Mesenchymal stem cell (in vitro differentiated cells and primary cell): ENCODE measurements at regions not wholly inside any gene's neighbourhood (a gene's known extent, or its start where the extent isn't known, plus 50 kb on each side); places are given as distances from the start of the nearest gene placed in this dataset.

Experiments
- DNase-seq: peaks from one replicate; pipeline ENCODE4 v3.0.0-alpha.2; 2013
- H2AFZ ChIP-seq: one replicate; pipeline ENCODE4 v1.6.1; 2013; ENCODE audit warnings: low read depth, mild to moderate bottlenecking, control low read depth, inconsistent platforms, low read length, moderate library complexity
- H2AK5ac ChIP-seq: 2 replicates; pipeline ENCODE4 v1.6.1; 2013; ENCODE audit warnings: low read length, moderate library complexity, mild to moderate bottlenecking, inconsistent platforms; ENCODE audit not compliant: severe bottlenecking
- H2BK120ac ChIP-seq: one replicate; pipeline ENCODE4 v1.6.1; 2013; ENCODE audit warnings: low read depth, mild to moderate bottlenecking, inconsistent platforms, low read length, moderate library complexity
- H2BK12ac ChIP-seq, 2 experiments: one replicate each; pipeline ENCODE4 v1.6.1; 2013; ENCODE audit warnings: inconsistent platforms in 2 of 2, low read length in 2 of 2, mild to moderate bottlenecking in 2 of 2, moderate library complexity in 2 of 2, control low read depth in 1 of 2
- H2BK15ac ChIP-seq: one replicate; pipeline ENCODE4 v1.6.1; 2013; ENCODE audit warnings: mild to moderate bottlenecking, low read depth, inconsistent platforms; ENCODE audit not compliant: poor library complexity, severe bottlenecking
- H2BK5ac ChIP-seq: 2 replicates; pipeline ENCODE4 v1.6.1; 2013; ENCODE audit warnings: low read depth, mild to moderate bottlenecking, low read length, control low read depth, inconsistent platforms; ENCODE audit not compliant: poor library complexity, severe bottlenecking
- H3K14ac ChIP-seq, 2 experiments: one replicate each; pipeline ENCODE4 v1.6.1; 2013; ENCODE audit warnings: inconsistent platforms in 2 of 2, low read length in 2 of 2, control low read depth in 1 of 2, mild to moderate bottlenecking in 1 of 2, moderate library complexity in 1 of 2
- H3K18ac ChIP-seq, 2 experiments: one replicate each; pipeline ENCODE4 v1.6.1; 2013; ENCODE audit warnings: inconsistent platforms in 2 of 2, low read length in 2 of 2, control low read depth in 1 of 2, low read depth in 1 of 2, mild to moderate bottlenecking in 1 of 2
- H3K23ac ChIP-seq, 2 experiments: one replicate each; pipeline ENCODE4 v1.6.1; 2013; ENCODE audit warnings: inconsistent platforms in 2 of 2, low read length in 2 of 2, mild to moderate bottlenecking in 2 of 2, moderate library complexity in 2 of 2, control low read depth in 1 of 2
- H3K27ac ChIP-seq: 2 replicates; pipeline ENCODE4 v1.5.1; 2013; ENCODE audit warnings: mild to moderate bottlenecking, moderate library complexity, low read length, control low read depth, inconsistent platforms; ENCODE audit not compliant: poor library complexity, severe bottlenecking
- H3K27me3 ChIP-seq, 2 experiments: 2 replicates each; pipeline versions ENCODE4 v1.6.1 to v1.7.0; 2013; ENCODE audit warnings: low read length in 2 of 2, mild to moderate bottlenecking in 2 of 2, moderate library complexity in 2 of 2, control low read depth in 1 of 2, inconsistent platforms in 1 of 2; ENCODE audit not compliant: control insufficient read depth in 1 of 2, insufficient read depth in 1 of 2
- H3K36me3 ChIP-seq, 2 experiments: 2 replicates each; pipeline versions ENCODE4 v1.6.1 to v1.7.0; 2013; ENCODE audit warnings: low read length in 2 of 2, control low read depth in 1 of 2, inconsistent platforms in 1 of 2, low read depth in 1 of 2, mild to moderate bottlenecking in 1 of 2; ENCODE audit not compliant: insufficient read depth in 2 of 2, control insufficient read depth in 1 of 2
- H3K4ac ChIP-seq, 2 experiments: one replicate each; pipeline ENCODE4 v1.6.1; 2013; ENCODE audit warnings: inconsistent platforms in 2 of 2, low read length in 2 of 2, mild to moderate bottlenecking in 2 of 2, moderate library complexity in 2 of 2, control low read depth in 1 of 2, low read depth in 1 of 2
- H3K4me1 ChIP-seq: 2 replicates; pipeline ENCODE4 v1.6.1; 2013; ENCODE audit warnings: low read depth, low read length, control low read depth; ENCODE audit not compliant: control insufficient read depth, insufficient read depth
- H3K4me2 ChIP-seq: 2 replicates; pipeline ENCODE4 v1.6.1; 2013; ENCODE audit warnings: low read length, mild to moderate bottlenecking, inconsistent platforms; ENCODE audit not compliant: poor library complexity, severe bottlenecking
- H3K4me3 ChIP-seq, 2 experiments: 2 replicates each; pipeline versions ENCODE4 v1.5.1 to v1.7.0; 2013; ENCODE audit warnings: low read length in 2 of 2, mild to moderate bottlenecking in 2 of 2, control low read depth in 1 of 2, low read depth in 1 of 2; ENCODE audit not compliant: insufficient read depth in 1 of 2
- H3K79me1 ChIP-seq: replicated peaks from 2 replicates; pipeline ENCODE4 v1.6.1; 2013; ENCODE audit warnings: mild to moderate bottlenecking, control low read depth, low read length, inconsistent platforms; ENCODE audit not compliant: poor library complexity, severe bottlenecking
- H3K9ac ChIP-seq: 2 replicates; pipeline ENCODE4 v1.7.0; 2013; ENCODE audit warnings: mild to moderate bottlenecking, low read length, moderate library complexity
- H3K9me3 ChIP-seq: 2 replicates; pipeline ENCODE4 v1.7.0; 2013; ENCODE audit warnings: mild to moderate bottlenecking, low read length; ENCODE audit not compliant: control insufficient read depth
- H4K8ac ChIP-seq: one replicate; pipeline ENCODE4 v1.6.1; 2013; ENCODE audit warnings: inconsistent platforms, mild to moderate bottlenecking, low read length, moderate library complexity
- H4K91ac ChIP-seq: one replicate; pipeline ENCODE4 v1.6.1; 2013; ENCODE audit warnings: mild to moderate bottlenecking, low read length, inconsistent platforms
- WGBS: methylation state at CpG from one replicate; pipeline ENCODE4 v1.1.7; 2013; ENCODE audit warnings: mixed read lengths; 5-methylcytosine and 5-hydroxymethylcytosine counted together

DNA sequence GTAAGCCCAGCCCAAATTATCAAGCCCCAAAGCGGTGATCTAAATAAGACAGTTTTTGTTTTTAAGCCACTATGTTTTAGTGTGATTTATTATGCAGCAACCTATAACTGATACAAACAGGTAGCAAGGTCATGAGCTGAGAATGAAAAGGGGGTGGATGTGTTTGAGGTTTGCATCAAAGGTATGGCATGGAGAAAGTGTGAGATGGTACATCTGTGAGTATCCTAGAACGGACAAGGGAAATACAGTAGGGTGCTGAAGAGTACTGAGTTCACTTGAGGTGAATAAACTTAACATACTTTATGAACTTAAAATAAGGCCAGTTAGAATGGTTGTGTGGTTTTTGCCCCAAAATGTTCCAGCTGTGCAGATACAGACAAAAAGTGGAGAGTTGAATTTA is 286.0 kb upstream of the B3GALT2 start:
- no peaks in the 10 kb centered on the region for H3K4me1 ChIP-seq
- H3K9me3 ChIP-seq, result no peaks in the 10 kb centered on the region
- H3K27ac ChIP-seq, result no peak overlapping the region
- H3K23ac ChIP-seq, result no peak overlapping the region
- DNase-seq, result no peak
- no peak overlapping the region for H4K91ac ChIP-seq
- no peak overlapping the region for H3K14ac ChIP-seq
- H2BK5ac ChIP-seq, result no peak overlapping the region
- no peak overlapping the region for H3K9ac ChIP-seq
- no peak overlapping the region for H2AK5ac ChIP-seq
- no peak overlapping the region for H3K4ac ChIP-seq
- no peak overlapping the region for H2BK120ac ChIP-seq
- no peak overlapping the region for H3K4me3 ChIP-seq
- no peak overlapping the region for H4K8ac ChIP-seq
- WGBS, result 100% methylated on average over 1 of the region's 2 CpGs
- no peak overlapping the region for H2AFZ ChIP-seq
- no peak overlapping the region for H3K18ac ChIP-seq
- H3K36me3 ChIP-seq, result no peaks in the 10 kb centered on the region
- H3K4me2 ChIP-seq, result no peak overlapping the region
- H3K79me1 ChIP-seq, result no peaks in the 10 kb centered on the region
- H2BK15ac ChIP-seq, result no peak overlapping the region
- H2BK12ac ChIP-seq, result no peak overlapping the region
- no peaks in the 10 kb centered on the region for H3K27me3 ChIP-seq

DNA sequence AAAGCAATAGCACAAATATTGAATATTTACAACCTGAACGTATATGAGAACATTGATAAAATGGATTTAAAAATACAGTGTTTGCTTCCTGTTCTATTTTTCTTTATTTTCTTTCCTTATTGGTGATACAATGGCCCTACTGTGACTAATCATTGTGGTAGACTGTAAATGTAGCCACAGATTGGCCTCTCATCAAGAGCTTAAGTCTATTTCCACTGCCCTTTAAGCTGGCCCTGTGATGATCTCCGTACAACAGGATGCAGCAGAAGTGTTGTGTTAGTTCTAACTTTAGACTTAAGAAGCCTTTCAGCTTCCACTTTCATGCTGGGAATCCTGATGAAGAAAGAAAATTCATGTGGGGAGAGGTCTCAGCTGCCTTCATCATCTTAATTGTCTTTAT is 285.6 kb upstream of the B3GALT2 start:
- Histone ChIP-seq H2BK12ac (no peak overlapping the region), H3K4ac (no peak overlapping the region), H2AFZ (no peak overlapping the region), H3K4me1 (no peaks in the 10 kb centered on the region), H4K91ac (no peak overlapping the region), H3K23ac (no peak overlapping the region), H2BK120ac (no peak overlapping the region), H4K8ac (no peak overlapping the region), H2BK5ac (no peak overlapping the region), H3K18ac (no peak overlapping the region), H3K27ac (no peak overlapping the region), H3K9me3 (no peaks in the 10 kb centered on the region), H3K9ac (no peak overlapping the region), H3K4me2 (no peak overlapping the region), H2AK5ac (no peak overlapping the region), H2BK15ac (no peak overlapping the region), H3K36me3 (no peaks in the 10 kb centered on the region), H3K79me1 (no peaks in the 10 kb centered on the region), H3K14ac (no peak overlapping the region), H3K27me3 (no peaks in the 10 kb centered on the region), H3K4me3 (no peak overlapping the region)
- DNase-seq, result no peak
- WGBS, result 80% methylated on average over 1 of the region's 2 CpGs

GRCh38 chr1:193463326-193463932 is 277.0 kb upstream of the B3GALT2 start:
- Histone ChIP-seq H3K4me3 (no peak overlapping the region), H3K9ac (no peak overlapping the region), H2BK120ac (no peak overlapping the region), H3K4me1 (no peaks in the 10 kb centered on the region), H3K4ac (no peak overlapping the region), H3K27me3 (no peaks in the 10 kb centered on the region), H3K4me2 (no peak overlapping the region), H3K79me1 (no peaks in the 10 kb centered on the region), H3K9me3 (no peaks in the 10 kb centered on the region), H3K27ac (no peak overlapping the region), H4K91ac (no peak overlapping the region), H2AFZ (no peak overlapping the region), H3K18ac (no peak overlapping the region), H2BK12ac (no peak overlapping the region), H4K8ac (no peak overlapping the region), H3K36me3 (no peaks in the 10 kb centered on the region), H2BK15ac (no peak overlapping the region), H2BK5ac (no peak overlapping the region), H3K23ac (no peak overlapping the region), H2AK5ac (no peak overlapping the region), H3K14ac (no peak overlapping the region)
- 95% methylated on average over 4 of the region's 5 CpGs for WGBS
- no peak for DNase-seq

DNA sequence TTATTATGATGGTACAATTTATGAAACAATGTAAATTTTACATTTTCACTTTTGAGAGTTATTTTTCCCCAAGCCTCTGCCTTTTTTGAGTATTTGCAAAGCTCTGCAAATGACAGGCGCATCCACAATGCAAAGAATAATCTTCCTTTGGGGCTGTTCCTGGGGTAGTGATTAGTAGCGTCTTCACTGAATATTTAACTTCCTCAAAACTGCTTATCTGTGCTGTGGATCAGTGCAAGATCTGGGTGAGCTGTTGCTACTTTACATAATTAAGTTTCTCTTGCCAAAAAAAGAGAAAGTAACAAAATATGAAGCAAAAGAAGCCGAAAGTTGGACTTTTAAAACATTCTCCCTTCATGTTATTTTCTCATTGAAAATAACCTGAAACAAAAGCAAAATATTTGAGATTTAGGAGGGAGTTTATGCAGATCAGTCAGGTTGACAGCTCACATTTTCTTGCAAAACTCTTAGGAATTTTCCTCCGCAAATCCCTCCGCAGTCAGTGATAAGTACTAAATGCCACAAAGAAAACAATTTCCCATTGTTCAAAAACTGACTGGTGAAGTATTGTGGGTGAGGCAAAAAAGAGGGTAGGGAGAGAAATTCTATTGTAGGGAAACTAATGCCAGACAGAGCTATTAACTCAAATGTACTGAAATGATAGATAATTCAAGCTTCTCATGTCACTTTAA is 276.4 kb upstream of the B3GALT2 start:
- Histone ChIP-seq H2AFZ (no peak overlapping the region), H3K4me1 (no peaks in the 10 kb centered on the region), H2BK12ac (no peak overlapping the region), H3K18ac (no peak overlapping the region), H2BK120ac (no peak overlapping the region), H2BK15ac (no peak overlapping the region), H3K27ac (no peak overlapping the region), H3K9me3 (no peaks in the 10 kb centered on the region), H3K14ac (no peak overlapping the region), H3K4me3 (no peak overlapping the region), H3K27me3 (no peaks in the 10 kb centered on the region), H2AK5ac (no peak overlapping the region), H3K79me1 (no peaks in the 10 kb centered on the region), H4K91ac (no peak overlapping the region), H3K4me2 (no peak overlapping the region), H3K4ac (no peak overlapping the region), H3K9ac (no peak overlapping the region), H3K36me3 (no peaks in the 10 kb centered on the region), H2BK5ac (no peak overlapping the region), H4K8ac (no peak overlapping the region), H3K23ac (no peak overlapping the region)
- peak; percentile 6 for DNase-seq
- 100% methylated on average over 1 of the region's 5 CpGs for WGBS
